ENCODE measurements at regions not wholly inside any gene's neighbourhood (a gene's known extent, or its start where the extent isn't known, plus 50 kb on each side); places are given as distances from the start of the nearest gene placed in this dataset.

DNA sequence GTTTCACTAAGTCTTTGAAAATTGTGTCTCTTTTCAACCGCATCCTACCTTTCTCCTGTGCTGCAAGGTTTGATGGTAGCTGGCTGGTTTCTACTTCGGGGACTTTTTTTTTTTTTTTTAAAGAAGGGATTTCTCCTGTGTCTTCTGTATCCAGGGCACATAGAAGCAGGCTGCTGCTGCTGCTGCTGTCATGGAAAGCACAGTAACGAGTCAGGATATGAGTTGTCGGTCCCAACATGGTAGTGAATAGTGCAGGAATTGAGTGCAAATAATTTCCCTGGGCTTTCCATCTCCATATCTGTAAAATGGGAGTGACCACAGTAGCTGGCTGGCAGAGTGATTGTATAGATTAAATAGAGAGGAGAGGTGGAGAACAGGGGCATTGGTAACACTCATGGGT lies 118.3 kb upstream of the NAV2 start:
- DNase-seq = no peak

DNA sequence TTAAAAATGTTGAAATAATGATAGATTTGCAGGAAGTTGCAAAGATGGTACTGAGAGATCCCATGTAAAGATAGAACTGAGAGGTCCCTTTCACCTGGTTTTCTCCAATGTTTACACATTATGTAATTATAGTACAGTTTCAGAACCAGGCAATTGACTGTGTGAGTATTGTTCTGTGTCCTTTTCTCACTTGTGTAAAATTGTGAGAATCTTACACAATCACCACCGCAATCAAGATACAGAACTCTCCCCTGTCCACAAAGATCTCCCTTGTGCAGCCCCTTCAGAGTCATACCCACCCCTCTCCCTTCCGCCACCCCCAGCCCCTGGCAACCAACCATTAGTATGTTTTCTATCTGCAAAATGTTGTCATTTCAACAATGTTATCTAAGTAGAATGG lies 119.8 kb upstream of the NAV2 start:
- DNase-seq = no peak

DNA sequence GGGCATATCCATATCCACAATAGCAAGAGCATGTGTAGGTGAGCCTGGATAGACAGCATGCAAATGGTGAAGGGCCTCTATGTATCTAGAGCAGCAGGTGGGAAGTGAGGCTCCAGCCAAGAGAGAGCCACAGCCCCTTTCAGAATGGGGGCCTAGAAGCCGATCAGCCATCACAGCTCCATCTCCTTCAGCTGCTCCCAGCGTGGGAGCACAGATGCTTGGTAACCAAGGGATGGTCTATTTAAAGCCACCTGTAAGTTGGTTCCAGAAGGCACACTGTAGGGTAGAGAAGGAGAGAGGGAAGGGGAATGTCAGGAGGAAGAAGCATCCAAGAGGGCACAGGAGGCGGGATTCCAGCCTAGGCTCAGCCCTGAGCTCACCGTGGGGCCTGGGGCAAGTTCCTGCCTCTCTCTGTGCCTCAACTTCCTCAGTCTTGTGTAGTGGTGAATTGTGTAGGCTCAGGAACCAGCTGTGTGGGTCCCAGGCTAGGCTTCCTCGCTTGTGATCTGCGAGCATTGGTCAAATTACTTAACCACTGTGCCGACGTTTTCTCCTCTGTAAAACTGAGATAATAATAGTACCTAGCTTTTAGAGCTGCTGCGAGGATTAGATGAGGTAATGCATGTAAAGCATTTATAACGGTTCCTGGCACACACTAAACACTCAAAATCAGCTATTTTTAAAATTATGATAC lies 122.9 kb upstream of the NAV2 start:
- no peak for DNase-seq

DNA sequence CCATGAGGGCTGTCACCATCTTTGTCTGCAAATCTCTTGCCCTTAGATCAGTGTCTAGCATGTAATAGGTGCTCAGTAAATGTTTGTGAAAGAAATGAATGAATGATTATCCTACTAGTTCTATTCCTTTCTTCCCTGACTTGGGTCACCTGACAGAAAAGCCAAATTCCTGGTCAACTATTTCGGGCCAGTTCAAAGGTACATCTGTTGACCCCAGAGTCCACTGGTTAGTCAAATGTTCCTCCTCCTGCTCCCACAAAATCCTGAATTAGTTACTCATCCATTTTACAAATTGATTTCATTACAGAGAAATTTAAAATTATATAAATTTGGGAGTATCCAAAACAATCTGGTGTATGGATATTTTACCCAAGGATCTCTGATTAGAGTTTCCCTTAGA lies 124.7 kb upstream of the NAV2 start:
- DNase-seq = no peak

DNA sequence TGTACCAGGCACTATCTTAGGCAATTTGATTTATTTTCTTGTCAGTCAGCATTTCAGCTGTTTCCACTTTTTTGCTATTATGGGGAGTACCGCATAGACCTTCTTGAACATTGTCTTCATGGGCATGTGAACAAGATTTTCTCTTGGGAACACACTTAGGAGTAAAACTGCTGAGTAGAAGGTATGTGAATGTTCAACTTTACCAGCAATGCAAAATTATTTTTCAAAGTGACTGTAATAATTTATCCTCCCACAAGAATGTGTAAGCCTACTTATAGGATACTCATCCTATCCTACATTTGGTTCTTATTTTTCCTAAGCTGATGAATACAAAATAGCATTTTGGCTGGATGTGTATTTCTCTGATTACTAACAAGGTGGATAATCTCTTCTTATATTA lies 132.0 kb upstream of the NAV2 start:
- DNase-seq = no peak

DNA sequence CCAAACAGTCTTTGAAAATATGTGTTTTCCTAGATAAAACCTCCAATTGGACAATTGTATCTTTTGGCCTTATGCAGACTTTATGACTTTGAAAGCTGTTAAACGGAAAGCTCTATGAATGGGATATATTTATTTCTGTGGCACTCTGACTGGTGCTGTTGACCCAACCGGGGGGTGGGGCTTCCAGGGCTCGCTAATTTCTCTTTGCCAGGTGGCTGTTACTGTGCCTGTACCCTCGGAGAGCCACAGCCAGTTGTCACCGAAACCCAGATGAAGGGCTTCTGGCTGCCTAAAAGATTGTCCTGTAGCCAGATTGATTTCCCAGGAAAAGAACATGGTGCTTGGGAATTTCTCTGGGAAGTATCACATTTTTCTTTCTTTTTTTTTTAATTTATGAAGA lies 132.7 kb upstream of the NAV2 start:
- DNase-seq = no peak

DNA sequence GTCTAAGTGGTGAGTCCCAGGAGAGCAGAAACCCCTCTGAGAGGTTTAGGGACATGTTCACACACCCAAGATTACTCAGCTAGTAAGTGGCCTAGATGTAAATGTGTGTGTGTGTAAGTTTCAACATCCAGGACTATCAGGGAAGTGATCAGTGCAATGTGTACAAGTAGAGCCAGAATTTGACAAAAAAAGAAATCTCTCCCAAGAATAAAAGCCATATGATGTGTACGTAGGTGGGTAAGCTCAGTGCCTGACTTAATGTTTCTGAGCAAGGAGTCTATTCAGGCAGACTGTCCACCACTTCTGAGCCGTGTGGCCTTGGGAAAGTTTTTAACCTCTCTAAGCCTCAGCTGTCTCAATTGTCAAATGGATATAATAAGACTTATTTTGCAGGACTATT lies 133.8 kb upstream of the NAV2 start:
- DNase-seq = no peak

DNA sequence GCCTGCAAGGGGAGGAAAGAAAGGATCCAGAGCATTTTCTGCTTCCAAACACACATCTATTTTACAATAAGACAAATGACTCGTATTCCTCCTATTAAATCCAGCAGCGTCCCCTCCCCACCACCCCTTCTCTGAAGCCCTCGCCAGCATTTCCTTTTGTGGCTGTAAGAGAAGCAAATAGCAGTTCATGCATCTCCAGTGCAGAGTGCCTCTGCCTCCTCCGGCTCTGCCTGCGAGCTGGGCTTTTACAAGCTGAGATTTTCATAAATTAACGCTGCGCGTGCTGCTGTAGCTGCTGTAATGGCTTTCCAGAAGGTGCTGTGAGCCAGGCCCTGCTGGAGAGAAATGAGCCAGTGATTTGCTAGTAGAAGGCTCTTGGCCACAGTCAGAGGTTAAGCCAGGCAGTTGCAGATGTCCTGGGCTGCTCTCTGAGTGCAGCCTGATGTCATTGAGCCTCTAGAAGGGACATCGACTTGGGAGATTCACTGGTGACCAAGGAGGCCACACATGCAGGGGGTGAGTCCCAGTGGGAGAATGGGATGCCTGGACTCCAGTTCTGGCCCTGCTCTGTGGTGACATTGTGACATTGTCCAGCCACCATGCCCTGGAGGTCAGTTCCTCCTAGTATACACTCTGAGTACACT lies 134.5 kb upstream of the NAV2 start:
- DNase-seq = no peak

DNA sequence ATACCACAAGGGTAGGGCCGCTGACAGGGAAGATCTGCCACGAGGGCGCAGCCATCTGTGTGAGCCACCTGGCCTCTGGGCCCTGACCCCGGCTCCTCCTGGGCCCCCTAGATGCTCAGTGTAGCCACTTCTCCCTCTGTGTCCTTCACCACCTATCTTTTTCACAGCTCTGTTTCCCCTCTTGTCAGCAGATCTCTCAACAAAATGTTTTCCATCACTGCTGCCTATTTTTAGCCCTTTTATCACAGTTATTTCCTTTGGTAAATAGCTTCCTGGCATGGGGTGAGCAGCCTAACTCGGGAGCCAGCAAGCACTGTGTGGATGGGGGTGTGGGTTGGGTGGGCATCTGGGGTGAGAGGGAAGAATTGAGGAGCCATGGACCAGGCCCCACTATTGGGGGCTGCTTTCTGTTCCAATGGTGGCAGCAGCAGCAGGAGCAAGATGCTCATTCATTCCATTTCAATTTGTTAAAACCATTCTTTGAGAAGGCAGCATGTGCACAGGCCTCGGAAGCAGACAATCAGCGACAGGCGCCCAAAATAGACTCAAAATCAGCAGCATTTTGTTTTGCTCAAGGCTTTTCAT lies 135.2 kb upstream of the NAV2 start:
- no peak for DNase-seq

DNA sequence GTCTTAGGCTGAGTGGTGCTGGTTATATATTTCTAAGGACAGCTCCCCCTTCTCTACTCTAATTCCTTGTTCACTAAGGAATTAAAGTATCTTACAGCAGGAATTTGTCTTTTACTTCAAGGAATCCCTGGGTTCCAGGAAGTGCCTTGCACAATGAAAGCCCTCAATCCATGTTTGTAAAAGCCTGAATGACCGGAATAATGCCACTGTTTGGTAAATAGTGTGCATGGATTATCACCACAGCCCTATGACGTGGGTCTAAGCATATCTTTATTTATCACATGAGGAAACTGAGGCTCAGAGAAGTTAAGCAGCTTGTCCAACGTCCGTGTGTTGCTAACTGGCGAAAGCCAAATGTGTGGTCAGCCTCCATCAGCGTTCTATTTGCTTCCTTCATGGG lies 135.7 kb upstream of the NAV2 start:
- DNase-seq = no peak

DNA sequence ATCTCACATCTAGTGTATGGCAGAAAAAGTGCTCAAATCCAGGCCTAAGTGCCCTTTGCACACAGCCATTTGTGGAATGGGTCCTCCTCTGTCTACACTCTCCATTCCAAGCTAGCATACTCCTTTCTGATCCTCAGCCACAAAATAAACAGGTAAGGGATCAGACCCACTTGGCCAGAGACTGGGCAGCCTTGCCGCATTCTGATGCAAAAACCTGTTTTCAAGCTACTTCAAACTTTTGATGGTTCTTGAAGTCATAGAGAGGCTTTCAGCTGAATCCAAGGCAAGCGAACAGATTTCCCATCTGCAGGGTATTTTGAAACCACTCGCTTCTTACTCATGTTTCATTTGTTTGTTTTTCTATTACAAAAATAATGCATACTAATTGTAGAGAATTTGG lies 136.6 kb upstream of the NAV2 start:
- DNase-seq = peak; percentile 91

DNA sequence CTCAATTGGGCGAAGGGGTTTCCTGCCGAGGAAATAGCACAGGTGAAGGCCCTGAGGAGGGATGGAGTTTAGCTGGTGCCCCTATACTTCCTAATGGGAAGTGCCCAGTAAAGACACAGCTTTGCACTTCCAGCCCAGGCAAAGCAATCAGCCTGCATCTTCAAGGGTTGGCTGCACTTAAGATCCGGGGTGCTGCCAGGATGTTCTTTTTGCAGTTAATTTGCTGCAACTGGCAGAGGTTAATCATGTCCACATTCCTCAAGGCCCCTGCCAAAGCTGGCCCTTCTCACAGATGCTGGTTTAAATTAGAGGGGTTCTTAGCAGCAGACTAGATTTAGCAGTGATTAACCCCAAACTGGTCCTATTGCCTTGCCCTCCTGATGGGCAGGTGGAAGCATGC lies 137.7 kb upstream of the NAV2 start:
- DNase-seq = no peak

DNA sequence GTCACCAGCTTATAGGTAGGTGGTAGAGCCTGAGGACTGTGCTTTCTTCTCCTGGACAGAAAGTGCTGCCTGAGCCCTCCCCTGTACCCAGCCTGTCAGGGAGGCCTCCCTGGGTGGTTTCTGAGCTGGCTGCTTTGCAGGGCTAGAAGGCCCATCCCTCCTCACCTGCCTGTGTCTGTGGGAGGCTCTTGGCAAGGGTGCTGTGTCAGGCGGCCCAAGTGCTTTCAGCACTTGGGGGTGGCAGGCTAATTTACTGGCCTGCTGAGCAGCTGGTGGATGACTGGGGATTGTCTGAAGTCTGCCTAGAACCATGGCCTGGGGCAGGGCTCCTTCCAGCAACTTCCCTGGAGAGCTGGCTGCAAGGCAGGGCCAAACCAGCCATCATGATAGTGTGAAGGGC lies 139.0 kb upstream of the NAV2 start:
- DNase-seq = peak; percentile 57

DNA sequence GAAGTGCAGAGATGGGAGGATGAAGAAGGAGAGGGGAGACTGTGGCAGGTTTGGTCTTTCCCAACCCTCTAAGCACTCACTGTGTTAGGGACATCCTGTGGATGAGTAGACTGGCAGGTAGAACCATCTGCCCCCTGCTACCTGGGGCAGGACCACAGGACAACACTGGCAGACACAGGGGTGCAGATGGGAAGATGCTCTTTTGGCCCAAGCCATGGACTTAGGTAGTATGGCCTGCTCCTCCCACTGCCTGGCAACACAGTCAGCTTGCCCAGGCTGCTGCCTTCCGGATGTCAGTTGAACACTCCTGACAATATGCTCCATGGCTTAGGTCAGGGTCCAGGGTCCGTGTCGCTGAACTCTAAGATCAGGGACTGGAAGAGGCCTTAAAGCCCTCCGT lies 140.7 kb upstream of the NAV2 start:
- DNase-seq = no peak

DNA sequence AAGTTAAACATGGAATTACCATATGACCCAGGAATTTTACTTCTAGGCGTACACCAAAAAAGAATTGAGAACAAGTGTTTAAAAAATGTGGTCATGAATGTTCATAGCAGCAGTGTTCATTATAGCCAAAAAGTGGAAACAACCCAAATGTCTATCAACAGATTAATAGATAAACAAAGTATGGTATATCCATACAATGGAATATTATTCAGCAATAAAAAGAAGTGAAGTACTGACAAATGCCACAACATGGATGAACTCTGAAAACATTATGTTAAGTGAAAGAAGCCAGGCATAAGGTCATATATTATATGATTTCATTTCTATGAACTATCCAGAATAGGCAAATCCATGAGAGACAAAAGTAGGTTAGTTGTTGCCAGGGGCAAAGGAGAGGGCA lies 141.7 kb upstream of the NAV2 start:
- no peak for DNase-seq

DNA sequence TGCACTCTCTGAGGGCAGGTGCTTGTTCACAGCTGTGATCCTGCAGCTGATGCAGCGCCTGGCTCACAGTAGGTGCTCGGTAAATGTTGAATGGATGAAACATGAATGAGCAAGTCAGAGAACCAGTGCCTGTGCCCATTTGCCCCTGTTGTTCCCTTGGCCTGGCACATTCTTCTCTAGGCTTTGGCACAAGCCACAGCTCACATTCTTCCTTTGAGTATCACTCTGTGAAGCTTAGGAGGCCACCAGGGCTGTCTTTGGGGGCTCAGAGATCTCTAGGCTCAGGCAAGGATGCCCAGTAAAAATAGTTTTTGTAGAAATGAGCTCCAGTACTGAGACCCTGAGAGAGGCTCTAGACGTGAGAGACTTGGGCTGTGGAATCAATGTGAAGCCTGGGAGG lies 144.6 kb upstream of the NAV2 start:
- no peak for DNase-seq

DNA sequence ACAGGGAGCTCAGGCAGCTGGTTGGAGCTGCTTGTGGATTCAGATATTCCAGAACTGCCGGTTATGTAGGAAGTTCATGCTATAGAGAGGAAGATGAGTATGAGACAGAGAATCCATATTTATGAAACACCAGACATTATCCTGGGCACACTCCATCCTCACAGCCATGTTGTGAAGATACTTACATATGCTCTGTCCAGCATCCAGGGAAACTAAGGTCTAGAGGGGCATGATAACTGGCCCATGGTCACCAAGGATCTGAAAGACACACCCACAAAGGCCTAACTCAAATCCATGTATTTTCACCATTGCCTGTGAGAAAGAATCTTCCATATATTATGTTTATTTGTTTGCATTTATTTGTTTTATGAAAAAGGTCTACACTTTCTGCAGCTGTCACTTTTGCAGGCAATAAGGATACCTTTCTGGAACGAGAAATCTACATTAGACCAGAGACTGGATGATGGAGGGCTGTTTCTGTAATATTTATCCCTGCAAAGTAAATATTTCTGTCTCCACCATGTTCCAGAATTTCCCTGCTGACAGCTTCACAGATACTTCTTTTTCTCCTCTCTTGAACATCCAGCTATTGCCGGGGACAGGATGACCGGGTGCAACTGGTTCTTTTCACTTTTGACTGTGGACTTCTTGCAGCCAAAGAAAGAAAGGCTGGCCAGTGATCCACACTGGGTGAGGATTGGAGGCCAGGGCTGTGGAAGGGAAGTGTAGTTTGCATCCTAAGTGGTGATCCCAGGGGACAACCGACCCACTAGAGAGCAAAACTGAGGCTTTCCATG lies 145.9 kb upstream of the NAV2 start:
- DNase-seq = no peak

DNA sequence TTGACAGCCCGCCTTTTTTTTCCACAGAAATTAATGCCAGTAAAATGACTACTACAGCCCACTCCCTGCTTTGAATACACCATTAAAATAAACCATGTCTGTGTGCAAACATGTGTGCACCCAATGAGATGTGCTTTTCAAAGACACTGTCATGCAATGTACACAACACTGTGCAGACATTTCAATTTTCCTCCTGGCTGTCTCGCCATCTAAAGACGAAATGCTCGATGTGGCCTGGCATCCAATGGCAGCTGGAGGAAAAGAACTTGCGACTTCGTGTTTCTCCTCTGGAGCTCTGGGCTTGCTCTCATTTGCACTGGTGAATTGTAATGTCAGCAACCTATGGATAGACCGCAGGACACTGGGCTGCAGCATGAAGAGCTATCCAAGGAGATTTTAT lies 147.0 kb upstream of the NAV2 start:
- DNase-seq = no peak

DNA sequence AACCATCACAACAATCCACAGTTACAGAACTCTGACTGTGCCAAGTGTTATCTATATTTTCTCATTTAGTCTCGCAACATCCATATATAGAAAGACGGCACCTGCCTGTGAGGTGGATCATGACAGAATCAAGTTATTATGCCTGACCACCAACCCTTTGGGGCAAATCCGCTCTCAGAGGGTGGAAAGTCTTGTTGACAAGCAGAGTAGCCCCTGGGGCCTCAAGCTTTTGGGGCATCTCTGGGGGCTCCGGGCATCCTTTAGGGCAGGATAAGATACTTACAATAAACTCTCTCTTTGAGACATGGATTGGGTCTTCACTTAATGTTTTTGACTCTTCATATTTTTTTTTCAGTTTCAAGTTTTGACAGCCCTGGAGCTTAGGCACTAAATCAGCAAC lies 150.5 kb upstream of the NAV2 start:
- no peak for DNase-seq

DNA sequence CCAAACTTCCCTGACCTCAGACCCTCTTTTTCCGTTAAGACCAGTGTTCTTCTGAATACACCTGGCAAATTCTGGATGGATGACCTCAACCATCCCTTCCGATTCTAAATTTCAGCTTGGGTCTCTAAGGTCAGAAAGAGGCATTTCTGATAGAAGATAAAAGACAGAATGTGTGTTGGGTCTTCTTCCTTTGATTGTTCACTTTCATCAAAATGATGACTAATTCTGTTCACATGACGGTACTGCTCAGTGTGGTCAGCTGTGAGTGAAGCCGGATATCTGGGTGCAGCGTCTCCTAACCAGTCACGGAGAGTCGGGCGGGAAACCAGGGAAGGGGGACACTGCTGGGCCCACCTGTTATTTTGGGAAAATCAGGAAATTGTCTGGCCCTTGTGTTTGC lies 151.6 kb upstream of the NAV2 start:
- no peak for DNase-seq

DNA sequence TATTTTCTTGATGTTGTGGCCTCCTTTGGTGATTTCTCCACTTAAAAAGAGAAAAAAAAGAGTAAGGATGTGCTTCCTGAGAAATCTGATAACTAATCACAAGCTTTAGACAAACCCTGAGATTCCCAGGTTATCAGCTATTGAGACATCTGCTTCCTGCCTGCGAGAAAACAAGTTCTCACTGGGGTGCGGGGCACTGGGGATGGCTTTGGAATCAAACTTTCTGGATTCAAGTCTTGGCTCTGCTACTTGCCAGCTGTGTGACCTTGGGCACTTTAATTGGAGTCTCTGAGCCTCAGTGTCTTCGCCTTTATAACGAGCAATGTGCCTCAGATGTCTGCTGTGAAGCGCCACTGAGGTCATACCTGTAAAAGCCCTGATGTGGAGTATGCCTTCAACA lies 152.5 kb upstream of the NAV2 start:
- DNase-seq = no peak

DNA sequence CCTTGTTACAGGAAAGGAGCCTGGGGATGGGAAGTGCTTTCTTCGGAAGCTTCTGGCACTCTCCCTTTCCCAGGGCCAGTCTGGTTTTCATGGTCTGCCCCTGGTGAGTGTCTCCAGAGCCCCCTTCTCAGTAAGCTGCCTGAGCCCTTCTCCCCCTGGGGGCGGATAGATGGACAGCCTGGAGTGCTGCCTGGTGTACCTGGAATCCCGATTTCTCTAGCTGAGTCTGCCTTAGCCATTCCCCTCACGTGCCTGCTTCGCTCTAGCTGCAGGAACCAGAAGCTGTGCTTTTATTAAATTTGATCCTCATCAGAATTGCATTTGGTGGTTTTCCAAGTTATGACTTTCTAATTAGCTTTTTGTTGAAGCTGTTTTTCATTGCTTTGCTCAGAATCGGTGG lies 152.9 kb upstream of the NAV2 start:
- DNase-seq = no peak

DNA sequence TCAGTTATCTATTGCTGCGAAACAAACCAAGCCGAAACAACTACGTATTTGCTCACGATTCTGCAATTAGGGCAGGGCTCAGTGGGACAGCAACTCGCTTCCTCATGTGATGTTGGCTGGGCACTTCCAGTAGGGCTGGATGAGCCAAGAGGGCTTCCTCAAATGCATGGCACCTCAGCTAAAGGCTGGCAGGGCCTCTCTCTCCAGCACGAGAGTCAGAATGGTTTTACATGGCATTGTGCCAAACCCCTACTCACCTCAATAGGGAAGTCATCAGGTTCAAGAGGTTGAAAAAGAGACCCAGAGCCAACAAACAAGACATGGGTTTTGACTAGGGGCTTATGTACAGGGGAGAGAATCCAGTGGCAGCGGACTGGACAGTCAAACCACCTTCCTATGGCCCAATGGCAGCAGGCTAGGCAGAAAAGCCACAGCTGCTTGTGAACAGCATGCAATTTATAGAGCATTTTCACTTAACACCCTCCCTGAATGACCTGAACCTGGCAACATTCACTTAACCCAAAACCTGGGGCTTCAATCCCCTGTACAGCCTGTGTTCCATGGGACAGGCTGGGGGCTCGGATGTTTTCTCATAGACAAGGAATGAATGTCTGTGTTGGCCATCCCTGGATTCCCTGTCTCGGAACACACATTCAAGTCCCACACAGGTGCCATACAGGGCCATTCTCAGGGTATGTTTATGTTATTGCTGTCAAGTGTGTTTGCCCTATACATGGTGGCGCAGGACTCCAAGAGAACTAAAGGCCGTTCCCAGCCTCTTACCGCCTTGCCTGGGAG lies 154.2 kb upstream of the NAV2 start:
- DNase-seq = peak; percentile 86

Measured in DMS79 (cell line).